ENCODE measurements at regions not wholly inside any gene's neighbourhood (a gene's known extent, or its start where the extent isn't known, plus 50 kb on each side); places are given as distances from the start of the nearest gene placed in this dataset.
"Not testable (repeated sequence)": the region's sequence is repeated elsewhere in the genome, so short reads cannot be mapped to it uniquely, and the experiment has no call there.

- no peak for DNase-seq
These were observed 50.1 kb upstream of the BCL6 start for GRCh38 chr3:187795207-187795960.

DNA sequence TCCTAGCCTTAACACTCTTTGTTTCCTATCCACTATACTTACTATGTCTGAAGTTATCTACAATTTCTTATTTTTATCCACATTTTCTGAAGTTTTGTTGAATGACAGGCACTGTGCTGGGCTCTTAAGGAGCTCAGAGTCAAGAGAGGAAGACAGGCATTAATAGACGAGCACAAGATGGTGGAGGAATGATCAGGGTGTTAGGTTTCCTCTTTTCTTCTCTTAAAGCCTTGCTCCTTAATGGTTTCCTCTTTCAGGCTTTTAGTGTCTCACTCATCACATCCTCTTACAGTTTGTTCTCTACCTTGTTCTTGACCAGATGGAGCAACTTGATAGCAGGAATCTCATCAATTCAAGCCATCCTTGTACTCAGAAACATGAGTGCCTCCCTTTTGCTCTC is 52.9 kb upstream of the BCL6 start:
- DNase-seq: no peak

- DNase-seq: no peak
These were observed 53.6 kb upstream of the BCL6 start for GRCh38 chr3:187798531-187799530.

DNA sequence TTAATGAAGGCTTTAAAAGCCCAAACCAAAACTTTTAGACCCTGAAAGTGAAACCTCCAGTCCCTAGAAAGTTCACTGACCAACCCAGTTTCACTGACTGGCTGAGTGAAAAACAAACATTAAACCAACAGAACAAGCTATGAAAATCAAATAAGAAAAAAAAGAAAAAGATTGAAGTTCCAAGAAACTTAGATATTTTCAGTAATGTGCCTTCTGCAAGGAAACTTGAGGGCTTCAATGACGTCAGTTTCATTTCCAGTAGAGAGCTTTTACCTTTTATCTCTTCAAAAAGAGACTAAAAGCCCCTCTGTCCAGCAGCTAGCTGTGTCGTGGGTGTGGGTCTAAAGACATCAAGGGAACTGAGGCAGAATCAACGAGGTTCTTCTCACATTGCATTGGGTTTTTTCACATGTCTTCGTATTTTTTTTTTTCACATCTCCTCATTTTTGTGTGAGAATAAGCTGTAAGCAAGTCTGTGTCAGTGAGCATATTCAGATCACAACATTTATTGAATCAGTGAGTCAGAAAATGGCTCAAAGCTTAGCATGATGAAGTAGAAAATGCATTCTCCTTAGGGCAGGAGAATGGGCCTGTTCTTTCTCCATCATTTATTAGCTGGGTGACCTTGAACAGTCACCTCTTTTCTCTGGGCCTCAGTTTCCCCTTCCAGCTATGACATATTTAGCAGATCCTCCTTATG is 54.8 kb upstream of the BCL6 start:
- no peak for DNase-seq

GRCh38 chr3:187801152-187801551 is 55.9 kb upstream of the BCL6 start:
- DNase-seq: no peak

- DNase-seq: no peak
These were observed 57.1 kb upstream of the BCL6 start for GRCh38 chr3:187802203-187802927.

DNA sequence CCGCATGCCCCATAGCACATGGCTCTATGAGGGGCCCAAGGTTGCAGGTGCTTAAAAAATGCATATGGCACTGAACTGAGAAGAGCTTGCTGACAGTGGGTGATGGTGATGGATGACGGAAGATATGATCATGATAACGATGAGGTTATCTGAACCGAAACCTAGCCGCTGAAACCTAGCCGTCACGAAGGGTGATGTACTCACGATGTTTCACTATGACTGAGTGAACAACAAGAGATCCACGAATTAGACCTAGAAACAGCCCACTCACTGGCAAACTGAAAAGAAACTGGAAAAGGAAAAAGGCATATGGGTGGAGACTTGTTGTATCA is 57.6 kb upstream of the BCL6 start:
- no peak for DNase-seq

DNA sequence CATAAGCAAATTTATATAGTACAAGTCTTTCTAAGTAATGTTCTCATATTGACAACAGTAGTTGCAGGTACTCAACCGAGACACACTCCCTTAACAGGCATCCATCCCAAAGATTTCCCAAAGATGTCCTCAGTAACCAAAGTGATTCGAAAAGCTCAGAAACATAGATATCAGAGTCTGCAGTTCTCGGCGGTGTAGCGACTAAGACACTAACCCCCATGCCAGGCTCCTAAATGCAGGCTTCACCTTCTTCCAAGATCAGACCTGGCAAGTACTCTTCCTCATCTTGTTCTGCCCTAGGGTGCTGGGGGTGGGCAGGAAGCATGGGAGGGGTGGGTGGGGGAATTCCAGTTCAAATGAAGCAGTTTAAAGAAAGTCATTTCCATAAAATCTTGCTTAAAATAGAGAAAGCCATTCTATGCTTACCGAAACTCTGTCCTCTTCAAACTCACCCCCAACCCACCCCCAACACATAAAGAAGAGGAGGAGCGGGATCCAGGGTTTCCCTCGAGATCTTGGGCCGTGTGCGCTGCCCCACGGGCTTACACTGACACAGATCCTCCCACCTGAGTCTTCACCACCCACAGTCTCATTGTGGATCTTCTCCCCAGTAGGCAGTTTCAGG is 59.0 kb upstream of the BCL6 start:
- DNase-seq: no peak

DNA sequence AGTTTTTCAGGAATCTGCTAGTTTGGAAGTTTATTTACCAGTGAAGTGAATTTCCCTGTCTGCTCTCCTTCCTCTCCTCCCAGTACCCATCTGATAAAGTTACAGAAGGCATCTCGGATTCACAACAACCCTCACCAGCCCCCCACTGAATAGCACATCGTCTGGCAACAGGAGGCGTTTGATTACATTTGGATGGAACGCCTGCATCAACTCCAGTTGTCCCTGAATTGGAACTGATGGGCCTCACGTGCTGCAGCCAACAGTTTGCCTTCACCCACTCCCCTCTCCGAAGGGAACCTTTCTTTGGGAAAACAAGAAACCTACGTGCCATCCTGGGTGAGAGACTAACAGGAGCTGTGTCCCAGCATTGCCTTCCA is 59.5 kb upstream of the BCL6 start:
- DNase-seq: no peak

GRCh38 chr3:187805774-187806173 is 60.5 kb upstream of the BCL6 start:
- DNase-seq: no peak

- no peak for DNase-seq
These were observed 62.0 kb upstream of the BCL6 start for GRCh38 chr3:187807086-187807862.

DNA sequence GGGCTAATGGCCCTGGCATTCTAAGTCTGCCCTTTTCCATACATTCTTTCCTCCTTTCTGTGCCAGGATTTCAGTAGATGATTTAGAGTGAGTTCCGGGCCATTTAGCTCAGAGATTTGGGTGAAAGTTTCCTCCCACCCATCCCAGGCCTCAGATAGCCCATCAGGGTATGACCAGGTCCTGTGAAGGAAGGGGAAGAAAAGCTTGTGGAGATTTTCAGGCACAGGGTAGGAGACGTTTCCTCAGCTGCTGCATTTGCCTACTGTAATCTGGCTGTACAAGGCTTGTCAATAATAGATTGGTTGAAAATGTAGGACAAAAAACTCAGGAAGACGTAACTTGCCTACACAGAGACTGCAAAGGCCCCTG is 63.2 kb upstream of the BCL6 start:
- no peak for DNase-seq

DNA sequence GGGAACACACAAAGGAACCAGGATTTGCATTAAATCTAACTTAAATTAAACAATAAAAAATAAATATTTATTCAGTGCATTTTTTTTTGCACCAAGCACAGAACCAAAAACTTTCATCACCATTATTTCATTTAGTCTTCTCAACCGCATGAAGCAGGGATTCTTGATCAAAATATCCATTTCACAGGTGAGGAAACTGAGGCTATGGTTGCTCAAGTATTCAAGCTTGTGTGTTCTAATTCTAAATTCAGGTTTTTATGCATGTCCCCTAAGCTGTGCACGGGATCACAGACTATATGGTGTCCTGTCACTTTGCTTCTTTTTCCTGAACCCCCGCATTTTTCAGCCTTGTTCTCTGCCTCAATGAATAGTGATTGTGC is 64.3 kb upstream of the BCL6 start:
- no peak for DNase-seq

- no peak for DNase-seq
These were observed 64.8 kb upstream of the BCL6 start for GRCh38 chr3:187810021-187810446.

DNA sequence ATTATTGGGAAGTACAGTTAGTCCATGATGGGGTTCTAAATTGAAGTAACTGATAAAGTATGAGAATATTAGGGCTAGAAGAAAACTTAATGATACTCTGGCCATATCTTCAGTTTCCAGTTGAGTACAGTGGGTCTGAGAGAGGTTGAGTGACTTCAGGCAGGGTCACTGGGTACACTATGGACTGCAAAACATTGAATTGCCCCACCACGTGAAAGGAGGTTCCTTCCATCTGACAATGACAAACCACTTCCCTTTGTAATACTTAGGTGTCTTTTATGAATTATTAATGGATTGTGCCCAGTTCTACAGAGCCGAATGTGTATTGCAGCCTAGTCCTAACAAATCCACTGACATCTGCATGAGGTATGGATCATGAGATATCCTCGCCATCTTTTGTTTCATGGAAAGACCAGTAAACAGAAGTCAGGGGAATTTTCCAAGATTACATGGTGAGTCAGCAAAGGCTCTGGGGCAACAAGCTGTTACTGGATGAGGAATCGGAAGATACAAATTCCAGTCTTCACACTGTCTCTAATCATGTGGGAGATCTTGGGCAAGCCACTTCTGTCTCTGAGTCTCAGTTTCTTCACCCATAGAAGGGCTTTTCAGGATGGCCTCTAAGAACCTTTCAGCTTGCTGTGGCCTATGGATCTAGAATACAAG is 66.5 kb upstream of the BCL6 start:
- no peak for DNase-seq

DNA sequence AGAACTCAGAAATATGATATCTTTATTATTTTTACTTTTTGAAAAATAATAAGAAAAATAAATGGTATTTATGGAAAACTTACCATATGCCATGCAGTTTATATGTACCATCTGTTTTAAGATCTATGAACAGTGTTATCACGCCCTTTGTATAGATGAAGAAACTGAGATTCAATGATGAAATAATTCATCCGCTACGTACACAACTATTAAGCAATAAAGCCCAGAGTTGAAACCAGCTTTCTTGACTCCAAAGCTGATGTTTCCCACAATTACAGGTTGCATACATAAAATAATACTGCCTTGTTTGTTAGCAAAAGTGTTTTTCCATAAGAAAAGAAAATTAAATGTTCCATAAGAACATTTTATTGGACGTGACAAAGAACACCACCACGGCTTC is 67.2 kb upstream of the BCL6 start:
- DNase-seq: no peak

DNA sequence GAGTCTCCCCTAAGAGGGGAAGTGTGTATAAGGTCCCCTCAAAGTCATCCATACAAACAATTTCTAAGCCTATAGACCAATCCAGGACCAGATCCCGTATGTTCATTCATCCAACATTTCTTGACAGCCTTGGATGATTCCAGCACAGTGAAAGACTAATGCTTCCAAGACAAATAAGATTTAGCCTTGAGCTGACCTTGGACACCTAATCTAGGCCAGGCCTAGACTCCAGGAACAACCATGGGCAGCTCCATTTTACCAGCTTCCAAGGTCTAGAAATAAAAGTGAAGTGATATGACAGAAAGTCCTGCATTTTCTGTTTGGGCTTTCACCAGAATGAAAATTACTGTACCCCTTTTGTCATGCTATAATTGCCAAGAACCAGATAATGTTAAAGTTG is 67.9 kb upstream of the BCL6 start:
- no peak for DNase-seq

- DNase-seq: not testable (repeated sequence)
These were observed 72.5 kb upstream of the BCL6 start for GRCh38 chr3:187817766-187818165.

DNA sequence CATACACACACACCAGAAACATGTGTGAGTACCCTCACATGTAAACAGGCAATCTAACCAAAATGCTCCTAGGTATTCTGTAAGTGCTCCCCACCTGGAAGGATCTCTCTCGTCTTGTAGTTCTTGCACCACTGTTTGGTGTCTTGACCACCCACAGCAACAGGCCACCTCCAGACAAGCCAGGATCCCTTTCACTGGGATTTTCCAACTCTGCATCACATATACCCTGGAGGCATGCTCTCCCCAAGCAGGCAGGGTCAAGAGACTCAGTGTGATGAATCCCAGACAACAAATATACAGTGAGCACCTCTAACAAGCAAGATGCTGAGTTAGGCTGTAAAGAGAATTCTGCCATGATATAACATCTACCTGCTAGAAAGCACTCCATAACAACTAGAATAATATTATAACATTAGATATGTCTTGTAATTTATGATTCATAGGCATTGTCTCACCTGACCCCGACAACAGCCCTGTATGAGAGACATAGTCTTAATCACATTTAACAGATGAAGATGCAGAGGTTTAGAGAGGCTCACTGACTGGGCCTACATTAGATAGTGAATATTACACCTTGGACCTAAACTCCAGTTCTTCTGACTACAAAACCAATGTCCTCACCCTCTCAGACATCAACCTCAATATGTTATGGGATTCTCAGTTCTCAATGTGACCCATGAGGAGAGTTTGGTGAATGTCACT is 76.5 kb upstream of the BCL6 start:
- DNase-seq: no peak

DNA sequence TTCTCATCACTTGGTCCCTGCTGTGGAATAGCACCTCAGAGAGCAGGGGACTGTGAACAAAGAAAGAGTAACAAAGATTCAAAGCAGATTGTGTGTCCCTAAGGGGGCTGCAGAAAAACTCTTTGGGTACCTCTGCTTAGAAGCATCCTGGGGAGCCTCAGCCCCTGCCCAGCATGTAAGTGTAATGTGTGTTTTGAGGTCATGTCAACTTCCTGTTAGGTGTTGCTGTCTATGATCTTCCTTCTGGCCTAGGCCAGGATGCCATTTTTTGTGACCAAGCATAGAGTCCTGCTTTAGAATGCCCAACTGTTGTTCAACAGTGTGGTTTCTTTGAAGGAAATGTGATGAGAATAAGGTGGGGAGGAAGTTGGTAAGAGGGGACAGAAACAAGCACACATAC is 77.1 kb upstream of the BCL6 start:
- DNase-seq: no peak

GRCh38 chr3:187823746-187824145 is 78.5 kb upstream of the BCL6 start:
- DNase-seq: no peak

All from NCI-H2081 treated with DMSO at 0.1 percent for 48 hours (cell line).